H9 (cell line): ENCODE measurements at regions not wholly inside any gene's neighbourhood (a gene's known extent, or its start where the extent isn't known, plus 50 kb on each side); places are given as distances from the start of the nearest gene placed in this dataset.

Source experiments
- DNase-seq: peaks from one replicate; pipeline ENCODE4 v3.0.0-alpha.2; 2017
- H2AFZ ChIP-seq: one replicate; pipeline ENCODE4 v1.6.1; 2013; ENCODE audit warnings: mild to moderate bottlenecking, low read length, control low read depth, moderate library complexity
- H2AK5ac ChIP-seq: 2 replicates; pipeline ENCODE4 v1.6.1; 2013; ENCODE audit warnings: low read length, control low read depth, mixed read lengths; ENCODE audit not compliant: insufficient read length
- H2BK120ac ChIP-seq: one replicate; pipeline ENCODE4 v1.6.1; 2013; ENCODE audit warnings: low read depth, mild to moderate bottlenecking, low read length, control low read depth, inconsistent platforms; ENCODE audit not compliant: poor library complexity, severe bottlenecking
- H2BK12ac ChIP-seq: 2 replicates; pipeline ENCODE4 v1.6.1; 2013; ENCODE audit warnings: low read length, control low read depth, mixed read lengths, low read depth; ENCODE audit not compliant: insufficient read length
- H2BK15ac ChIP-seq: 2 replicates; pipeline ENCODE4 v1.6.1; 2013; ENCODE audit warnings: low read depth, low read length, control low read depth
- H2BK20ac ChIP-seq: one replicate; pipeline ENCODE4 v1.6.1; 2013; ENCODE audit warnings: low read depth, mild to moderate bottlenecking, low read length, control low read depth, inconsistent platforms; ENCODE audit not compliant: poor library complexity, severe bottlenecking
- H2BK5ac ChIP-seq: 2 replicates; pipeline ENCODE4 v1.6.1; 2013; ENCODE audit warnings: low read length, control low read depth, mixed read lengths; ENCODE audit not compliant: insufficient read length
- H3K14ac ChIP-seq: 2 replicates; pipeline ENCODE4 v1.6.1; 2013; ENCODE audit warnings: low read length, control low read depth; ENCODE audit not compliant: insufficient read depth
- H3K18ac ChIP-seq: 2 replicates; pipeline ENCODE4 v1.6.1; 2013; ENCODE audit warnings: low read depth, mild to moderate bottlenecking, mixed read lengths, low read length, control low read depth; ENCODE audit not compliant: insufficient read length
- H3K23ac ChIP-seq: 2 replicates; pipeline ENCODE4 v1.6.1; 2013; ENCODE audit warnings: low read length, control low read depth, mixed read lengths, low read depth; ENCODE audit not compliant: insufficient read length
- H3K23me2 ChIP-seq: 2 replicates; pipeline ENCODE4 v1.6.1; 2013; ENCODE audit warnings: low read depth, mild to moderate bottlenecking, mixed read lengths, low read length, control low read depth; ENCODE audit not compliant: insufficient read length, poor library complexity, severe bottlenecking
- H3K27ac ChIP-seq: 2 replicates; pipeline ENCODE4 v1.5.1; 2013; ENCODE audit warnings: low read length, control low read depth, mixed read lengths, low read depth; ENCODE audit not compliant: insufficient read length
- H3K27me3 ChIP-seq: 2 replicates; pipeline ENCODE4 v1.6.1; 2013; ENCODE audit warnings: low read length, control low read depth, inconsistent platforms; ENCODE audit not compliant: insufficient read depth
- H3K4ac ChIP-seq: 2 replicates; pipeline ENCODE4 v1.6.1; 2013; ENCODE audit warnings: low read depth, mild to moderate bottlenecking, control low read depth, inconsistent platforms, low read length, moderate library complexity
- H3K4me1 ChIP-seq: 2 replicates; pipeline ENCODE4 v1.6.1; 2013; ENCODE audit warnings: low read length, control low read depth, inconsistent platforms; ENCODE audit not compliant: insufficient read depth
- H3K4me2 ChIP-seq: 2 replicates; pipeline ENCODE4 v1.6.1; 2013; ENCODE audit warnings: low read length, control low read depth, mixed read lengths; ENCODE audit not compliant: insufficient read length, insufficient read depth
- H3K56ac ChIP-seq: 2 replicates; pipeline ENCODE4 v1.6.1; 2013; ENCODE audit warnings: low read depth, mild to moderate bottlenecking, mixed read lengths, low read length, control low read depth; ENCODE audit not compliant: insufficient read length
- H3K79me1 ChIP-seq: 2 replicates; pipeline ENCODE4 v1.6.1; 2013; ENCODE audit warnings: low read depth, mild to moderate bottlenecking, moderate library complexity, low read length, control low read depth, inconsistent platforms; ENCODE audit not compliant: insufficient read depth, poor library complexity, severe bottlenecking
- H3K79me2 ChIP-seq: 2 replicates; pipeline ENCODE4 v1.6.1; 2013; ENCODE audit warnings: low read length, control low read depth, inconsistent platforms; ENCODE audit not compliant: insufficient read depth
- H3K9ac ChIP-seq: 2 replicates; pipeline ENCODE4 v1.6.1; 2013; ENCODE audit warnings: low read length, control low read depth, mixed read lengths; ENCODE audit not compliant: insufficient read length; ENCODE audit errors: extremely low read depth
- H3K9me3 ChIP-seq: one replicate; pipeline ENCODE4 v1.6.1; 2013; ENCODE audit warnings: low read depth, low read length, inconsistent platforms; ENCODE audit not compliant: control insufficient read depth
- H3T11ph ChIP-seq: one replicate; pipeline ENCODE4 v1.6.1; 2013; ENCODE audit warnings: mild to moderate bottlenecking, low read length, control low read depth, inconsistent platforms
- H4K20me1 ChIP-seq: one replicate; pipeline ENCODE4 v1.6.1; 2013; ENCODE audit not compliant: control insufficient read depth, insufficient read length, insufficient read depth
- H4K5ac ChIP-seq: 2 replicates; pipeline ENCODE4 v1.6.1; 2013; ENCODE audit warnings: low read depth, mild to moderate bottlenecking, mixed read lengths, low read length, control low read depth; ENCODE audit not compliant: insufficient read length
- H4K8ac ChIP-seq: replicated peaks from 2 replicates; pipeline ENCODE4 v1.6.1; 2013; ENCODE audit warnings: low read length, control low read depth, mixed read lengths, low read depth; ENCODE audit not compliant: insufficient read length
- H4K91ac ChIP-seq: 2 replicates; pipeline ENCODE4 v1.6.1; 2013; ENCODE audit warnings: low read depth, mild to moderate bottlenecking, moderate library complexity, mixed read lengths, low read length, control low read depth; ENCODE audit not compliant: insufficient read length
- H3K27ac Mint-ChIP-seq, 3 experiments: 2 replicates in 2 of 3; 3 replicates in 1 of 3; pipeline ENCODE4 v1.8.0; 2020 to 2021; ENCODE audit warnings: mixed read lengths in 3 of 3, mild to moderate bottlenecking in 1 of 3, moderate library complexity in 1 of 3
- H3K27me3 Mint-ChIP-seq: 2 replicates; pipeline ENCODE4 v1.8.0; 2021; ENCODE audit warnings: low read depth, mild to moderate bottlenecking, moderate library complexity, mixed read lengths
- H3K36me3 Mint-ChIP-seq, 3 experiments: 2 replicates in 2 of 3; 3 replicates in 1 of 3; pipeline ENCODE4 v1.8.0; 2020 to 2021; ENCODE audit warnings: low read depth in 3 of 3, mixed read lengths in 3 of 3; ENCODE audit not compliant: insufficient read depth in 1 of 3
- H3K4me1 Mint-ChIP-seq, 2 experiments: 2 replicates each; pipeline ENCODE4 v1.8.0; 2020; ENCODE audit warnings: mixed read lengths in 2 of 2
- H3K4me3 Mint-ChIP-seq, 2 experiments: 2 replicates in 1 of 2; 3 replicates in 1 of 2; pipeline ENCODE4 v1.8.0; 2020 to 2021; ENCODE audit warnings: mild to moderate bottlenecking in 2 of 2, mixed read lengths in 2 of 2, moderate library complexity in 1 of 2
- H3K9me3 Mint-ChIP-seq, 2 experiments: 2 replicates in 1 of 2; 3 replicates in 1 of 2; pipeline ENCODE4 v1.8.0; 2020; ENCODE audit warnings: mild to moderate bottlenecking in 2 of 2, mixed read lengths in 2 of 2, moderate library complexity in 1 of 2
- CTCF ChIP-seq: fragments of 200-600 bp; sonication (generic); conservative IDR thresholded peaks from 3 replicates; pipeline ENCODE4 v1.8.0; 2021; ENCODE audit warnings: antibody characterized with exemption, mild to moderate bottlenecking
- WGBS: extraction: QIAGEN DNeasy Blood & Tissue Kit; methylation state at CpG from one replicate; pipeline ENCODE4 v1.1.7; 2013; ENCODE audit warnings: missing lambda C conversion rate, low lambda C conversion rate, mixed read lengths; ENCODE audit not compliant: insufficient read length; ENCODE audit errors: extremely low coverage; 5-methylcytosine and 5-hydroxymethylcytosine counted together

DNA sequence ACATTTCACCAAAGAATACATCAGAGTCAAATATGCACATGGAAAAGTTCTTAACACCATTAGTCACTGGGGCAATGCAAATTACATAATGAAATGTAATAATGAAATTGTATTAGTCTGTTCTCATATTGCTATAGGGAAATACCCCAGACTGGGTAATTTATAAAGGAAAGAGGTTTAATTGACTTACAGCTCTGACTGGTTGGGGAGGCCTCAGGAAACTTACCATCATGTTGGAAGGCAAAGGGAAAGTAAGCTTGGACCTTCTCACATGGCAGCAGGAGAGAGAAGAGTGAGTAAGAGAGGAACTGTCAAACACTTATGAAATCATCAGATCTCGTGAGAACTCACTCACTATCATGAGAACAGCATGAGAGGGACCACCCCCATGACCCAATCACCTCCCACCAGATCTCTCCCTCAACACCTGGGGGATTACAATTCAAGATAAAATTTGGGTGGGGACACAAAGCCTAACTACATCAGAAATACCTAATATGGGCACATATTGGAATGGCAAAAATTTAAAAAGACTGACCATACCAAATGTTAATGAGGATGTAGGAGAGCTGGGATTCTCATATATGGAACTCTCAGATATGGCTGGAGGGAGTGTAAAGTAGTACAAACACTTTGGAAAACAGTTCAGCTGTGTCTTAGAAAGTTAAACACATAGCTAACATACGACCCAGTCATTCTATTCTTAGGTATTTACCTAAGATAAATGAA, 65.1 kb upstream of the CD44 start:
- no peak overlapping the region for H3K4me2 ChIP-seq
- H4K5ac ChIP-seq: no peak overlapping the region
- no peak overlapping the region for H3K4ac ChIP-seq
- Mint-ChIP-seq H3K27ac (no peak overlapping the region), H3K9me3 (peaks cover 8 to 12% of the 10 kb centered on the region in 2 experiments), H3K27me3 (no peaks in the 10 kb centered on the region; the same call in 1 of the 2 replicates), H3K4me1 (no peaks in the 10 kb centered on the region), H3K36me3 (peaks cover 0 to 13% (median 2%) of the 10 kb centered on the region in 3 experiments; a peak in 5 of 7 replicates), H3K4me3 (no peak overlapping the region)
- no peaks in the 10 kb centered on the region for H3K79me2 ChIP-seq
- no peak for TF ChIP-seq CTCF
- no peaks in the 10 kb centered on the region for H3K23me2 ChIP-seq
- WGBS: no CpG with 5 or more reads among the region's 2 CpGs
- no peak overlapping the region for H3K9ac ChIP-seq
- H3T11ph ChIP-seq: no peak overlapping the region
- no peaks in the 10 kb centered on the region for H3K79me1 ChIP-seq
- H3K56ac ChIP-seq: no peak overlapping the region
- H3K23ac ChIP-seq: no peak overlapping the region
- no peak overlapping the region for H3K18ac ChIP-seq
- DNase-seq: no peak
- H4K91ac ChIP-seq: no peak overlapping the region
- no peaks in the 10 kb centered on the region for H3K4me1 ChIP-seq
- no peaks in the 10 kb centered on the region for H4K20me1 ChIP-seq
- no peak overlapping the region for H2AK5ac ChIP-seq
- no peak overlapping the region for H3K14ac ChIP-seq
- no peak overlapping the region for H4K8ac ChIP-seq
- no peak overlapping the region for H2BK5ac ChIP-seq
- no peak overlapping the region for H2AFZ ChIP-seq
- no peaks in the 10 kb centered on the region for H3K27me3 ChIP-seq
- H2BK15ac ChIP-seq: no peak overlapping the region
- no peaks in the 10 kb centered on the region for H3K9me3 ChIP-seq
- no peak overlapping the region for H2BK120ac ChIP-seq
- no peak overlapping the region for H2BK12ac ChIP-seq
- no peak overlapping the region for H3K27ac ChIP-seq
- no peak overlapping the region for H2BK20ac ChIP-seq
